Right atrium auricular region (tissue), 2 donors: ENCODE measurements at regions not wholly inside any gene's neighbourhood (a gene's known extent, or its start where the extent isn't known, plus 50 kb on each side); places are given as distances from the start of the nearest gene placed in this dataset.

ENCODE experiments used
- DNase-seq: peaks from one replicate; pipeline ENCODE4 v3.0.0-alpha.2; 2019; ENCODE audit warnings: low spot score
- H3K27ac ChIP-seq, 2 donors: fragments of 200-600 bp; sonication (generic); 1 replicate in 1 of 2; 2 replicates in 1 of 2; pipeline ENCODE4 v1.5.1; 2016 to 2019
- H3K27me3 ChIP-seq, 2 donors: fragments of 200-600 bp; sonication (generic); one replicate each; pipeline versions ENCODE4 v1.5.1 to v1.6.0; 2017 to 2019
- H3K36me3 ChIP-seq: fragments of 200-600 bp; sonication (generic); one replicate; pipeline ENCODE4 v1.5.1; 2016
- H3K4me1 ChIP-seq, 2 donors: fragments of 200-600 bp; sonication (generic); one replicate each; pipeline versions ENCODE4 v1.5.1 to v1.6.0; 2017 to 2019
- H3K4me3 ChIP-seq, 2 donors: fragments of 200-600 bp; sonication (generic); 1 replicate in 1 of 2; 2 replicates in 1 of 2; pipeline ENCODE4 v1.5.1; 2017 to 2019; ENCODE audit warnings: mild to moderate bottlenecking in 1 of 2, moderate library complexity in 1 of 2
- H3K9me3 ChIP-seq, 2 donors: fragments of 200-600 bp; sonication (generic); one replicate each; pipeline ENCODE4 v1.5.1; 2019
- CTCF ChIP-seq, 2 donors: fragments of 200-600 bp; sonication (generic); IDR thresholded peaks; one replicate each; pipeline ENCODE4 v1.5.1; 2019; ENCODE audit warnings: antibody characterized with exemption in 2 of 2

- no peak for DNase-seq
- no peaks in the 10 kb centered on the region for H3K4me1 ChIP-seq
- no peaks in the 10 kb centered on the region for H3K9me3 ChIP-seq
- H3K36me3 ChIP-seq, result no peaks in the 10 kb centered on the region
- H3K27ac ChIP-seq, result no peak overlapping the region
- H3K27me3 ChIP-seq, result no peaks in the 10 kb centered on the region
- no peak for TF ChIP-seq CTCF (IDR thresholded peaks at IDR 0.05)
- H3K4me3 ChIP-seq, result no peak overlapping the region
Observed at GRCh38 chr9:23412046-23412445, 414.0 kb downstream of the ELAVL2 start.

- TF ChIP-seq CTCF (IDR thresholded peaks at IDR 0.05), result no peak
- Histone ChIP-seq H3K9me3 (no peaks in the 10 kb centered on the region), H3K4me3 (no peak overlapping the region), H3K4me1 (no peaks in the 10 kb centered on the region), H3K27ac (no peak overlapping the region), H3K27me3 (no peaks in the 10 kb centered on the region), H3K36me3 (no peaks in the 10 kb centered on the region)
- no peak for DNase-seq
Observed at GRCh38 chr9:23412458-23412857, 413.6 kb downstream of the ELAVL2 start.

- no peak for DNase-seq
- Histone ChIP-seq H3K9me3 (no peaks in the 10 kb centered on the region), H3K27me3 (no peaks in the 10 kb centered on the region), H3K27ac (no peak overlapping the region), H3K36me3 (no peaks in the 10 kb centered on the region), H3K4me1 (no peaks in the 10 kb centered on the region), H3K4me3 (no peak overlapping the region)
- no peak for TF ChIP-seq CTCF (IDR thresholded peaks at IDR 0.05)
Observed at GRCh38 chr9:23413541-23413940, 412.5 kb downstream of the ELAVL2 start.

GRCh38 chr9:23423999-23424398 lies 402.0 kb downstream of the ELAVL2 start:
- Histone ChIP-seq H3K4me1 (no peaks in the 10 kb centered on the region), H3K36me3 (no peaks in the 10 kb centered on the region), H3K4me3 (no peak overlapping the region), H3K27me3 (no peaks in the 10 kb centered on the region), H3K27ac (no peak overlapping the region), H3K9me3 (no peaks in the 10 kb centered on the region)
- DNase-seq, result no peak
- TF ChIP-seq CTCF (IDR thresholded peaks at IDR 0.05), result no peak

- H3K9me3 ChIP-seq, result no peaks in the 10 kb centered on the region
- no peak for TF ChIP-seq CTCF (IDR thresholded peaks at IDR 0.05)
- no peak for DNase-seq
- no peaks in the 10 kb centered on the region for H3K27me3 ChIP-seq
- H3K4me1 ChIP-seq, result no peaks in the 10 kb centered on the region
- no peaks in the 10 kb centered on the region for H3K36me3 ChIP-seq
- H3K4me3 ChIP-seq, result no peak overlapping the region
- no peak overlapping the region for H3K27ac ChIP-seq
Observed at GRCh38 chr9:23426144-23426543, 399.9 kb downstream of the ELAVL2 start.

- no peak for DNase-seq
- TF ChIP-seq CTCF (IDR thresholded peaks at IDR 0.05), result no peak
- no peak overlapping the region for H3K27ac ChIP-seq
- no peak overlapping the region for H3K4me3 ChIP-seq
- no peaks in the 10 kb centered on the region for H3K9me3 ChIP-seq
- no peaks in the 10 kb centered on the region for H3K4me1 ChIP-seq
- no peaks in the 10 kb centered on the region for H3K27me3 ChIP-seq
- H3K36me3 ChIP-seq, result no peaks in the 10 kb centered on the region
Observed at GRCh38 chr9:23431459-23431858, 394.6 kb downstream of the ELAVL2 start.
